ENCODE measurements at regions not wholly inside any gene's neighbourhood (a gene's known extent, or its start where the extent isn't known, plus 50 kb on each side); places are given as distances from the start of the nearest gene placed in this dataset.
"Not testable (repeated sequence)": the region's sequence is repeated elsewhere in the genome, so short reads cannot be mapped to it uniquely, and the experiment has no call there.

DNA sequence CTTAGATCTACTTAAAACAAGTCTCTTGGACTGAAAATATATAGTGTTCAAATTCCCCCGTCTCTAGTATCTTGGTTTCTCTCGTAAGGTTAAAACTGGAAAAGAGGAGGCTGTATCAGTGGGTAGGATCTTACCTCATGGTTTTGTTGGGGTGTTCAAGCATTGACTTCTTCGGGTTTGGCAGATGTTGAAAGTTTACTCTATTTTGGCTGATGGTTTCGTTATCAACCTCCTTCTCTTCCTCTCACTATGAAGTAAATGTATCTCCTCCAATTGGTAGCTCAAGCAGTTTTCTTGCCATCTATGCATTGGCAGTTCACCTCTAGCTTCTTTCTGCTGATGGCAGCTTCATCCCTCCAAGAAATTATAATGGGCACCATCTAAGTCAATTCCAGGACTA is 506.5 kb upstream of the GRIN3A start:
- H3K27me3 ChIP-seq (ENCODE audit: control insufficient read depth, insufficient read depth, low read length, poor library complexity, severe bottlenecking), result no peaks in the 10 kb centered on the region
- DNase-seq, result no peak
- Mint-ChIP-seq H3K36me3 (ENCODE audit: low read depth) (no peaks in the 10 kb centered on the region), H3K4me3 (no peak overlapping the region), H3K4me1 (peaks cover under 1% of the 10 kb centered on the region), H3K27ac (no peak overlapping the region), H3K9me3 (no peaks in the 10 kb centered on the region), H3K27me3 (ENCODE audit: insufficient read depth) (no peaks in the 10 kb centered on the region)
- no peak overlapping the region for H3K9ac ChIP-seq (ENCODE audit: extremely low read depth, low read length, poor library complexity, severe bottlenecking)
- H3K36me3 ChIP-seq (ENCODE audit: control insufficient read depth, insufficient read depth, low read length), result no peaks in the 10 kb centered on the region
- 85 to 86% methylated on average over 3 to 4 of the region's 4 CpGs for WGBS, 2 experiments (ENCODE audit: insufficient coverage in 1 of 2, insufficient read length in 1 of 2)
- peaks cover 26% of the 10 kb centered on the region for H3K9me3 ChIP-seq (ENCODE audit: control insufficient read depth, low read length)
- no peak overlapping the region for H3K4me3 ChIP-seq (ENCODE audit: low read length)
- H3K4me1 ChIP-seq (ENCODE audit: control insufficient read depth, insufficient read depth, low read length), result no peaks in the 10 kb centered on the region
- H3K27ac ChIP-seq (ENCODE audit: low read depth, low read length), result no peak overlapping the region
- TF ChIP-seq CTCF (conservative IDR thresholded peaks at IDR 0.05), result no peak

DNA sequence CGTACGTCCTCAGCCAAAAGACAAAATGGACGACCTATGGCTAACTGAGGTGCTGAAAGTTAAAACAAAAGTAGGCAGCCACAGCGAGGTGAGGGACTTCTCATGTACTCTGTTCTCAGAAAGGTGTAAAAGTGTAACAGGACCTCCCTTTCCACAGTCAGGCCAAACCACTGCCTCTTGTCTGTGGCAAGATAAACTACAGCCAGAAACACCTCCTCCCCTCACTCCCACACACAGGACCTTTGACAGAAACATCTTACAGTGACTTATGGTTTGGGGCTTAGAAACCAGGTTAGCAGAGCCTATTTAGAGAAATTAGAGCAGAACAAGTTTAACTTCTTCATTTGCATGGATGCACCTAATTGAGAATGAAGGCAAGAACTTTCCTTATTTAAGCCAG is 499.1 kb upstream of the GRIN3A start:
- Histone ChIP-seq H3K4me1 (ENCODE audit: control insufficient read depth, insufficient read depth, low read length) (no peaks in the 10 kb centered on the region), H3K9me3 (ENCODE audit: control insufficient read depth, low read length) (peaks cover 21% of the 10 kb centered on the region), H3K4me3 (ENCODE audit: low read length) (no peak overlapping the region), H3K27ac (ENCODE audit: low read depth, low read length) (no peak overlapping the region), H3K36me3 (ENCODE audit: control insufficient read depth, insufficient read depth, low read length) (no peaks in the 10 kb centered on the region), H3K27me3 (ENCODE audit: control insufficient read depth, insufficient read depth, low read length, poor library complexity, severe bottlenecking) (no peaks in the 10 kb centered on the region), H3K9ac (ENCODE audit: extremely low read depth, low read length, poor library complexity, severe bottlenecking) (no peak overlapping the region)
- no peak for DNase-seq
- H3K27ac Mint-ChIP-seq, result no peak overlapping the region
- no peaks in the 10 kb centered on the region for H3K36me3 Mint-ChIP-seq (ENCODE audit: low read depth)
- H3K4me1 Mint-ChIP-seq, result peaks cover 1% of the 10 kb centered on the region
- H3K27me3 Mint-ChIP-seq (ENCODE audit: insufficient read depth), result peaks cover 2% of the 10 kb centered on the region
- no peak for TF ChIP-seq CTCF (conservative IDR thresholded peaks at IDR 0.05)
- H3K9me3 Mint-ChIP-seq, result no peaks in the 10 kb centered on the region
- WGBS, 2 experiments (ENCODE audit: insufficient coverage in 1 of 2, insufficient read length in 1 of 2), result 63 to 72% methylated on average over 2 to 4 of the region's 4 CpGs
- H3K4me3 Mint-ChIP-seq, result no peak overlapping the region

- DNase-seq, result no peak
- no peaks in the 10 kb centered on the region for H3K4me1 ChIP-seq (ENCODE audit: control insufficient read depth, insufficient read depth, low read length)
Measured at GRCh38 chr9:102237094-102237493, 498.6 kb upstream of the GRIN3A start.

GRCh38 chr9:102227416-102227815 is 489.0 kb upstream of the GRIN3A start:
- not testable (repeated sequence) for H3K4me3 ChIP-seq (ENCODE audit: low read length); H3K36me3 ChIP-seq (ENCODE audit: control insufficient read depth, insufficient read depth, low read length); H3K9me3 Mint-ChIP-seq; H3K27me3 ChIP-seq (ENCODE audit: control insufficient read depth, insufficient read depth, low read length, poor library complexity, severe bottlenecking); H3K4me1 Mint-ChIP-seq; H3K4me3 Mint-ChIP-seq; H3K4me1 ChIP-seq (ENCODE audit: control insufficient read depth, insufficient read depth, low read length); DNase-seq; H3K27ac ChIP-seq (ENCODE audit: low read depth, low read length); H3K9ac ChIP-seq (ENCODE audit: extremely low read depth, low read length, poor library complexity, severe bottlenecking); H3K27ac Mint-ChIP-seq; H3K36me3 Mint-ChIP-seq (ENCODE audit: low read depth); H3K27me3 Mint-ChIP-seq (ENCODE audit: insufficient read depth)
- 80 to 91% methylated on average over 1 to 4 of the region's 4 CpGs for WGBS, 2 experiments (ENCODE audit: insufficient coverage in 1 of 2, insufficient read length in 1 of 2)
- peaks cover 19% of the 10 kb centered on the region for H3K9me3 ChIP-seq (ENCODE audit: control insufficient read depth, low read length)

More at GRCh38 chr9:102237094-102237493, 498.6 kb upstream of the GRIN3A start:
- Histone ChIP-seq H3K36me3 (ENCODE audit: control insufficient read depth, insufficient read depth, low read length) (no peaks in the 10 kb centered on the region), H3K9me3 (ENCODE audit: control insufficient read depth, low read length) (peaks cover 25% of the 10 kb centered on the region), H3K9ac (ENCODE audit: extremely low read depth, low read length, poor library complexity, severe bottlenecking) (no peak overlapping the region), H3K4me3 (ENCODE audit: low read length) (no peak overlapping the region), H3K27me3 (ENCODE audit: control insufficient read depth, insufficient read depth, low read length, poor library complexity, severe bottlenecking) (no peaks in the 10 kb centered on the region), H3K27ac (ENCODE audit: low read depth, low read length) (no peak overlapping the region)
- H3K9me3 Mint-ChIP-seq, result peaks cover 3% of the 10 kb centered on the region
- 36% methylated on average over 1 of the region's 1 CpG; no CpG with 5 or more reads in 1 of the 2 experiments for WGBS, 2 experiments (ENCODE audit: insufficient coverage in 1 of 2, insufficient read length in 1 of 2)
- no peak overlapping the region for H3K27ac Mint-ChIP-seq
- H3K27me3 Mint-ChIP-seq (ENCODE audit: insufficient read depth), result peaks cover 2% of the 10 kb centered on the region
- H3K36me3 Mint-ChIP-seq (ENCODE audit: low read depth), result no peaks in the 10 kb centered on the region
- H3K4me1 Mint-ChIP-seq, result peaks cover 1% of the 10 kb centered on the region
- no peak for TF ChIP-seq CTCF (conservative IDR thresholded peaks at IDR 0.05)
- no peak overlapping the region for H3K4me3 Mint-ChIP-seq
